Neural cell (in vitro differentiated cells): ENCODE measurements at regions not wholly inside any gene's neighbourhood (a gene's known extent, or its start where the extent isn't known, plus 50 kb on each side); places are given as distances from the start of the nearest gene placed in this dataset.

Experiments used
- H2AFZ ChIP-seq: fragments of 200-600, 300-800 bp; sonication (generic), shearing (Covaris generic); 2 replicates; pipeline ENCODE4 v1.6.0; 2014; ENCODE audit warnings: low read depth, mild to moderate bottlenecking, antibody characterized with exemption, low read length, moderate library complexity
- H3F3A ChIP-seq: fragments of 200-600 bp; shearing (Covaris generic); 2 replicates; pipeline ENCODE4 v1.6.1; 2016; ENCODE audit warnings: mild to moderate bottlenecking, moderate library complexity, mixed read lengths, antibody characterized with exemption, low read length; ENCODE audit not compliant: insufficient read depth, poor library complexity, severe bottlenecking
- H3K27ac ChIP-seq: fragments of 200-600, 300-800 bp; sonication (generic), shearing (Covaris generic); 2 replicates; pipeline ENCODE4 v1.5.1; 2014; ENCODE audit warnings: mild to moderate bottlenecking, low read length, moderate library complexity
- H3K27me3 ChIP-seq: fragments of 300-800, 200-600 bp; sonication (generic), shearing (Covaris generic); 2 replicates; pipeline ENCODE4 v1.6.0; 2014; ENCODE audit warnings: mild to moderate bottlenecking, low read depth, low read length, moderate library complexity; ENCODE audit not compliant: insufficient read depth
- H3K36me3 ChIP-seq: fragments of 300-800, 200-600 bp; sonication (generic), shearing (Covaris generic); 2 replicates; pipeline ENCODE4 v1.5.1; 2014; ENCODE audit warnings: mild to moderate bottlenecking, antibody characterized with exemption, low read length, moderate library complexity; ENCODE audit not compliant: insufficient read depth
- H3K4me2 ChIP-seq: fragments of 300-800, 200-600 bp; sonication (generic), shearing (Covaris generic); 2 replicates; pipeline ENCODE4 v1.6.0; 2014; ENCODE audit warnings: mild to moderate bottlenecking, low read length
- H3K4me3 ChIP-seq: fragments of 300-800, 200-600 bp; sonication (generic), shearing (Covaris generic); 2 replicates; pipeline ENCODE4 v1.5.1; 2014; ENCODE audit warnings: mild to moderate bottlenecking, low read length, moderate library complexity
- H3K79me2 ChIP-seq: fragments of 200-600 bp; shearing (Covaris generic); replicated peaks from 2 replicates; pipeline ENCODE4 v1.6.0; 2014; ENCODE audit warnings: mild to moderate bottlenecking, low read length, moderate library complexity; ENCODE audit not compliant: insufficient read depth
- H3K9ac ChIP-seq: fragments of 300-800, 200-600 bp; sonication (generic), shearing (Covaris generic); 2 replicates; pipeline ENCODE4 v1.6.1; 2016; ENCODE audit warnings: mild to moderate bottlenecking, low read length, mixed read lengths
- H3K9me2 ChIP-seq: fragments of 200-600 bp; shearing (Covaris generic); 2 replicates; pipeline ENCODE4 v1.6.1; 2016; ENCODE audit warnings: mild to moderate bottlenecking, low read length, mixed read lengths; ENCODE audit not compliant: insufficient read depth
- H3K9me3 ChIP-seq: fragments of 200-600, 300-800 bp; sonication (generic), shearing (Covaris generic); 2 replicates; pipeline ENCODE4 v1.6.1; 2016; ENCODE audit warnings: mild to moderate bottlenecking, mixed run types, low read length, moderate library complexity, mixed read lengths
- H4K20me1 ChIP-seq: fragments of 200-600 bp; shearing (Covaris generic); 2 replicates; pipeline ENCODE4 v1.6.1; 2016; ENCODE audit warnings: mild to moderate bottlenecking, mixed run types; ENCODE audit not compliant: insufficient read depth
- CTCF ChIP-seq: fragments of 450-650 bp; IDR thresholded peaks from 2 replicates; pipeline ENCODE4 v1.5.1; 2014; ENCODE audit warnings: antibody characterized with exemption, mild to moderate bottlenecking, moderate library complexity; ENCODE audit not compliant: poor library complexity, severe bottlenecking
- EP300 ChIP-seq: fragments of 450-650 bp; conservative IDR thresholded peaks from 2 replicates; pipeline ENCODE4 v1.6.1; 2014; ENCODE audit warnings: antibody characterized with exemption, mild to moderate bottlenecking, moderate library complexity; ENCODE audit not compliant: poor library complexity, severe bottlenecking
- EZH2 ChIP-seq: fragments of 200-600, 300-800 bp; shearing (Covaris generic), sonication (generic); IDR thresholded peaks from 2 replicates; pipeline ENCODE4 v1.6.1; 2014; ENCODE audit warnings: antibody characterized with exemption, low read length, borderline replicate concordance, mild to moderate bottlenecking; ENCODE audit not compliant: insufficient read depth, poor library complexity, severe bottlenecking
- MXI1 ChIP-seq: fragments of 450-650 bp; conservative IDR thresholded peaks from 2 replicates; pipeline ENCODE4 v1.6.1; 2014; ENCODE audit warnings: antibody characterized with exemption, mild to moderate bottlenecking; ENCODE audit not compliant: poor library complexity, severe bottlenecking
- POLR2AphosphoS5 ChIP-seq: IDR thresholded peaks from 2 replicates; pipeline ENCODE4 v1.6.1; 2012
- RAD21 ChIP-seq: fragments of 450-650 bp; conservative IDR thresholded peaks from 2 replicates; pipeline ENCODE4 v1.6.1; 2014; ENCODE audit warnings: antibody characterized with exemption, mild to moderate bottlenecking, moderate library complexity
- REST ChIP-seq: IDR thresholded peaks from 2 replicates; pipeline ENCODE4 v1.6.1; 2012; ENCODE audit warnings: borderline replicate concordance
- SMC3 ChIP-seq: fragments of 450-650 bp; conservative IDR thresholded peaks from 2 replicates; pipeline ENCODE4 v1.6.1; 2014; ENCODE audit warnings: antibody characterized with exemption, mild to moderate bottlenecking, moderate library complexity; ENCODE audit not compliant: poor library complexity
- TAF1 ChIP-seq: IDR thresholded peaks from 2 replicates; pipeline ENCODE4 v1.6.1; 2012; ENCODE audit warnings: low read depth

GRCh38 chr14:22482085-22482694 is 106.8 kb downstream of the DAD1 start:
- Histone ChIP-seq H3K27me3 (no peaks in the 10 kb centered on the region), H3F3A (no peaks in the 10 kb centered on the region), H3K4me2 (no peak overlapping the region), H3K4me3 (no peak overlapping the region), H2AFZ (no peak overlapping the region), H3K27ac (no peak overlapping the region), H3K9me3 (no peaks in the 10 kb centered on the region), H3K9me2 (no peaks in the 10 kb centered on the region), H4K20me1 (no peaks in the 10 kb centered on the region), H3K9ac (no peak overlapping the region), H3K79me2 (no peaks in the 10 kb centered on the region), H3K36me3 (no peaks in the 10 kb centered on the region)
- TF ChIP-seq CTCF = no peak
- TF ChIP-seq EP300 = no peak
- no peak for TF ChIP-seq TAF1
- TF ChIP-seq RAD21 = no peak
- TF ChIP-seq MXI1 = no peak
- TF ChIP-seq EZH2 = no peak
- TF ChIP-seq REST = no peak
- TF ChIP-seq SMC3 = no peak
- TF ChIP-seq POLR2AphosphoS5 = no peak

GRCh38 chr14:22481546-22481945 is 107.5 kb downstream of the DAD1 start:
- H3F3A ChIP-seq = no peaks in the 10 kb centered on the region
- TF ChIP-seq TAF1 (no peak), EZH2 (no peak), RAD21 (no peak), POLR2AphosphoS5 (no peak), MXI1 (no peak), EP300 (no peak), CTCF (no peak), SMC3 (no peak), REST (no peak)
- no peak overlapping the region for H3K4me3 ChIP-seq
- no peak overlapping the region for H3K4me2 ChIP-seq
- H3K27ac ChIP-seq = no peak overlapping the region
- no peak overlapping the region for H3K9ac ChIP-seq
- H3K27me3 ChIP-seq = no peaks in the 10 kb centered on the region
- no peaks in the 10 kb centered on the region for H3K79me2 ChIP-seq
- H3K9me3 ChIP-seq = no peaks in the 10 kb centered on the region
- no peak overlapping the region for H2AFZ ChIP-seq
- no peaks in the 10 kb centered on the region for H4K20me1 ChIP-seq
- H3K9me2 ChIP-seq = no peaks in the 10 kb centered on the region
- H3K36me3 ChIP-seq = no peaks in the 10 kb centered on the region
